ENCODE measurements at regions not wholly inside any gene's neighbourhood (a gene's known extent, or its start where the extent isn't known, plus 50 kb on each side); places are given as distances from the start of the nearest gene placed in this dataset.

GRCh38 chr6:22732176-22732970 is 163.0 kb downstream of the HDGFL1 start:
- dilution Hi-C loops (cut with HindIII; ENCODE audit: low sequenced_read_pairs, unreplicated experiment) = no loop called here

More at GRCh38 chr6:22732176-22732970, 163.0 kb downstream of the HDGFL1 start:
- H3K9me3 ChIP-seq (ENCODE audit: control insufficient read depth, insufficient read depth, low read length) = no peaks in the 10 kb centered on the region
- peak overlapping the region; percentile 18; the same call in 2 of the 3 replicates for H2BK15ac ChIP-seq (ENCODE audit: low read depth, low read length)
- DNase-seq (peak; percentile 60), ATAC-seq (ENCODE audit: low read depth) (peak; percentile 51)
- H2AK5ac ChIP-seq (ENCODE audit: low read depth, low read length) = no peak overlapping the region
- H3K9ac ChIP-seq (ENCODE audit: low read depth, low read length) = no peak overlapping the region
- no peak overlapping the region for H2AK9ac ChIP-seq (replicated peaks; ENCODE audit: low read depth, low read length, poor library complexity)
- H3K18ac ChIP-seq (ENCODE audit: low read depth, low read length) = peak overlapping the region; percentile 86
- no peak overlapping the region for H4K91ac ChIP-seq (ENCODE audit: insufficient read depth, low read depth, low read length)
- CTCF ChIA-PET = no interaction called here
- H3K23ac ChIP-seq (ENCODE audit: low read depth, low read length) = no peak overlapping the region
- peaks cover 3% of the 10 kb centered on the region for H3K4me1 ChIP-seq (ENCODE audit: control insufficient read depth, insufficient read depth, low read length)
- H3K9me1 ChIP-seq (ENCODE audit: insufficient read depth, low read length) = peaks cover 3% of the 10 kb centered on the region; the same call in 1 of the 2 replicates
- peak overlapping the region; percentile 58; the same call in 1 of the 2 replicates for H3K27ac ChIP-seq (ENCODE audit: insufficient read depth, low read length)
- peak overlapping the region; percentile 0; the same call in 1 of the 2 replicates for H3K4ac ChIP-seq (ENCODE audit: low read depth, low read length)
- H3K36me3 ChIP-seq (ENCODE audit: control insufficient read depth, insufficient read depth, low read length) = no peaks in the 10 kb centered on the region
- H4K5ac ChIP-seq (ENCODE audit: low read depth, low read length) = peak overlapping the region; percentile 30
- no peak overlapping the region for H3K4me3 ChIP-seq (ENCODE audit: insufficient read depth, low read depth, low read length)
- no peak overlapping the region for H3K56ac ChIP-seq (ENCODE audit: extremely low read depth, insufficient read depth, low read length)
- no peak for TF ChIP-seq CHD1 (IDR thresholded peaks at IDR 0.05; ENCODE audit: low read depth, low read length)
- TF ChIP-seq MAFK (IDR thresholded peaks at IDR 0.05; ENCODE audit: low read depth, low read length) = peak; percentile 23; the same call in 1 of the 2 replicates
- no peak for TF ChIP-seq CEBPB (IDR thresholded peaks at IDR 0.05; ENCODE audit: low read depth, low read length)
- no peak for TF ChIP-seq NFE2L2 (IDR thresholded peaks at IDR 0.05; ENCODE audit: low read depth, low read length)
- TF ChIP-seq RCOR1 (IDR thresholded peaks at IDR 0.05; ENCODE audit: insufficient replicate concordance, low read length) = no peak
- TF ChIP-seq POLR2A (IDR thresholded peaks at IDR 0.05; ENCODE audit: low read depth, low read length) = no peak
- peak overlapping the region; percentile 35; the same call in 1 of the 2 replicates for H3K4me2 ChIP-seq (ENCODE audit: low read depth, low read length)
- peak overlapping the region; percentile 33; the same call in 1 of the 2 replicates for H2BK20ac ChIP-seq (ENCODE audit: low read depth, low read length)
- peak overlapping the region; percentile 21; the same call in 1 of the 2 replicates for H2BK120ac ChIP-seq (ENCODE audit: low read depth, low read length)
- intact Hi-C loops (cut with micrococcal nuclease) (loop anchor here (10.0 kb wide), 2 partner anchors 442 to 712 kb away; no protein-coding TSS in a partner anchor), in situ Hi-C loops (cut with MboI; ENCODE audit: low sequenced_read_pairs) (no loop called here)
- WGBS, 2 experiments (ENCODE audit: extremely low coverage in 2 of 2, insufficient read length in 1 of 2) = 75% methylated on average over 2 of the region's 3 CpGs; no CpG with 5 or more reads in 1 of the 2 experiments
- no peaks in the 10 kb centered on the region for H4K20me1 ChIP-seq (ENCODE audit: insufficient read depth, low read length)
- POLR2A ChIA-PET (ENCODE audit: unreplicated experiment) = interaction anchor here (0.7 kb wide), 1 partner anchor 68 kb away, joined by 4 read pairs; no protein-coding TSS in a partner anchor
- H3K27me3 ChIP-seq (ENCODE audit: control insufficient read depth, insufficient read depth, low read length) = no peaks in the 10 kb centered on the region
- peak overlapping the region; percentile 6 for H2AFZ ChIP-seq (replicated peaks; ENCODE audit: low read length, poor library complexity)
- no peaks in the 10 kb centered on the region for H3K79me1 ChIP-seq (ENCODE audit: low read depth in 1 of 2, low read length in 2 of 2)
- no TSS peak for BruUV-seq (replicated peaks)
- 0 out of 4 replicates have a peak overlapping the region, but pooled peaks of 1 of the 2 experiments have one; percentile 0 for H4K8ac ChIP-seq (ENCODE audit: low read depth in 2 of 2, low read length in 2 of 2)
- H3K14ac ChIP-seq (replicated peaks; ENCODE audit: low read depth, low read length) = no peak overlapping the region
- peak overlapping the region; percentile 8 for H2BK5ac ChIP-seq (ENCODE audit: low read depth, low read length, poor library complexity, severe bottlenecking)
